Thymus (tissue), 11 donors: ENCODE measurements at regions not wholly inside any gene's neighbourhood (a gene's known extent, or its start where the extent isn't known, plus 50 kb on each side); places are given as distances from the start of the nearest gene placed in this dataset.
A peak's percentile ranks its signal among the peaks of the same experiment; 100 is the strongest.

ENCODE experiments used
- DNase-seq, 9 donors: peaks; one replicate each; pipeline ENCODE4 v3.0.0-alpha.2; 2013; ENCODE audit warnings: low spot score in 9 of 9, low read depth in 6 of 9, missing footprints in 1 of 9
- H3K27ac ChIP-seq, 2 donors: one replicate each; pipeline ENCODE4 v1.5.1; 2013; ENCODE audit warnings: control low read depth in 1 of 2, low read depth in 1 of 2, low read length in 1 of 2, mild to moderate bottlenecking in 1 of 2, moderate library complexity in 1 of 2
- H3K27me3 ChIP-seq, 2 donors: one replicate each; pipeline ENCODE4 v1.5.1; 2013; ENCODE audit warnings: low read length in 1 of 2; ENCODE audit not compliant: control insufficient read depth in 2 of 2, insufficient read depth in 1 of 2
- H3K36me3 ChIP-seq, 2 donors: one replicate each; pipeline ENCODE4 v1.5.1; 2013; ENCODE audit warnings: low read length in 1 of 2, mild to moderate bottlenecking in 1 of 2, moderate library complexity in 1 of 2; ENCODE audit not compliant: control insufficient read depth in 2 of 2, insufficient read depth in 2 of 2
- H3K4me1 ChIP-seq, 2 donors: one replicate each; pipeline ENCODE4 v1.5.1; 2013; ENCODE audit warnings: low read length in 2 of 2; ENCODE audit not compliant: control insufficient read depth in 2 of 2, insufficient read depth in 2 of 2
- H3K4me3 ChIP-seq, 2 donors: one replicate each; pipeline ENCODE4 v1.5.1; 2013; ENCODE audit warnings: low read length in 2 of 2, control low read depth in 1 of 2, mild to moderate bottlenecking in 1 of 2
- H3K9me3 ChIP-seq, 2 donors: one replicate each; pipeline ENCODE4 v1.5.1; 2013; ENCODE audit warnings: low read length in 1 of 2, mild to moderate bottlenecking in 1 of 2; ENCODE audit not compliant: control insufficient read depth in 2 of 2, insufficient read depth in 1 of 2
- WGBS: extraction: QIAGEN DNeasy Blood & Tissue Kit; methylation state at CpG from one replicate; pipeline ENCODE4 v1.1.7; 2013; 5-methylcytosine and 5-hydroxymethylcytosine counted together
- donor health status: healthy.

DNA sequence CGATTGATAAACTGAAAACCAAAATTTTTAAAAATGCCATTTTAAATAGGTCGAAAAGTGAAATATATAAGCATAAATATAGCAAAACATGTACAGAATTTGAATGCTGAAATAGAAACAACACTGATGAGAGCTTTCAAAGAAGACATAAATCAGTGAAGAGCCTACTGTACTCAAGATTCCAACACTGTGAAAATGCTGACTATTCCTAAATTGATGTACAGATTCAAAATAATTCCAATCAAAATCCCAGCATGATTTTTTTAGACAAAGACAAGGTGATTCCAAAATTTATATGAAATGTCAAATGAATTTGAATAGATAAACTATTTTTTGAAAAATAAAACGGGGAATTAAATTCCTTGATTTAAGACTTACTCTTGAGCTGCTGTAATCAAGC is 1010.4 kb downstream of the TBC1D22A start:
- Histone ChIP-seq H3K27ac (no peak overlapping the region), H3K4me1 (no peaks in the 10 kb centered on the region), H3K27me3 (peaks cover 0 to 6% of the 10 kb centered on the region in 2 donors), H3K9me3 (no peaks in the 10 kb centered on the region), H3K4me3 (no peak overlapping the region), H3K36me3 (no peaks in the 10 kb centered on the region)
- WGBS: 95% methylated on average over 3 of the region's 3 CpGs
- DNase-seq: no peak

DNA sequence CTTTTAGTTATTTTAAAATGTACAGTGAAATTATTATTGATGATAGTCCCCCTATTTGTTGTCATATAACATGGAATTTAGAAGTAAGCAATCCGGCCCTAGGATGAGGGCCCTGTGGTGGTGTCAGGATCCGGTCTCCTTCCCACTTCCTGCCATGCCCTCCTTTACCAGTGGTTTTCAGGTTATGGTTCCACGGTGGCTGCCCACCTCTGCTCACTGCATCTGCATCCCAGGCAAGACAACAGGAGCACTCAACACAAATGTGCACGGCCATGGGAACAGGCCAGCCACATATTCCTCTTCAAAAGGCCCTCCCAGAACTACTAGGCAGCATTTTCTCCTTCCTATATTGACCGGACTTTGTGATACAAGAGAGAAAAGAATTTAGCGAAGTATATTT is 1007.2 kb downstream of the TBC1D22A start:
- 92% methylated on average over 6 of the region's 6 CpGs for WGBS
- Histone ChIP-seq H3K9me3 (no peaks in the 10 kb centered on the region), H3K4me3 (no peak overlapping the region), H3K4me1 (no peaks in the 10 kb centered on the region), H3K36me3 (no peaks in the 10 kb centered on the region), H3K27ac (no peak overlapping the region), H3K27me3 (peaks cover 0 to 5% of the 10 kb centered on the region in 2 donors)
- DNase-seq: no peak

DNA sequence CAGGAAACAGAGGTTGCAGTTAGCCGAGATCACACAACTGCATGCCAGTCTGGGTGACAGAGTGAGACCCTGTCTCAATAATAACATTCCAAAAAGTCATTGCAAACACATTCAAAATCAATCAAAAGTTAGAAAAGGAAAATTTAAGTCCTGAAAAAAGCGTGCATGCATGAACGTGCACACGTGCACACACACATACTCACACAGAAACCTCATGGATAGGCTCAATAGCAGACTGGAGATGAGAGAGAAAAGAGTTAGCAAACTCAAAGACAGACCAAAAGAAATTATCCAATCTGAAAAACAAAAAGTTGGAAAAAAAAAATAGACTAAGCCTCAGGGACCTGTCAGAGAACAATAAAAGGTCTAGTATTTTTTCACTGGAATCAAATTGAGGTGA is 1005.6 kb downstream of the TBC1D22A start:
- no peaks in the 10 kb centered on the region for H3K27me3 ChIP-seq
- no peaks in the 10 kb centered on the region for H3K36me3 ChIP-seq
- no peak overlapping the region for H3K27ac ChIP-seq
- WGBS: 94% methylated on average over 4 of the region's 4 CpGs
- DNase-seq: no peak
- H3K4me1 ChIP-seq: no peaks in the 10 kb centered on the region
- H3K9me3 ChIP-seq: no peaks in the 10 kb centered on the region
- no peak overlapping the region for H3K4me3 ChIP-seq

DNA sequence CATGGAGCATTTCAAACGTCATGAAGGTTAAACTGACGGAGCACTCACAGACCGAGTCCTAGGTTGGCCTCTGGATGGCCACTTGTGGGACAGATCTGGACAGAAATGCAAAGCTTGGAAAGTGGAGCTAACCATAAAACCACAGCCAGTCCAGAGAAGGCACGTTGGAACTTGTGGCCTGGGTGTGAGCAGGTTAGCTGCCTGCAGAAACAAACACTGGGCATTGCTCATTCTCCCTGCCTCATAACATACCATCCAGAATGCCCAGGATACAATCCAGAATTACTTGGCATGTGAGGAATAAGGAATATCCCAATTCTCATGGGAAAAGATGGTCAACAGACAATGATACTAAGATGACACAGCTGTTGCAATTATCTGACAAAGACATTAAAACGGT is 1005.0 kb downstream of the TBC1D22A start:
- Histone ChIP-seq H3K4me1 (no peaks in the 10 kb centered on the region), H3K27me3 (no peaks in the 10 kb centered on the region), H3K27ac (no peak overlapping the region), H3K9me3 (no peaks in the 10 kb centered on the region), H3K4me3 (no peak overlapping the region), H3K36me3 (no peaks in the 10 kb centered on the region)
- no peak for DNase-seq
- WGBS: 89% methylated on average over 5 of the region's 5 CpGs

DNA sequence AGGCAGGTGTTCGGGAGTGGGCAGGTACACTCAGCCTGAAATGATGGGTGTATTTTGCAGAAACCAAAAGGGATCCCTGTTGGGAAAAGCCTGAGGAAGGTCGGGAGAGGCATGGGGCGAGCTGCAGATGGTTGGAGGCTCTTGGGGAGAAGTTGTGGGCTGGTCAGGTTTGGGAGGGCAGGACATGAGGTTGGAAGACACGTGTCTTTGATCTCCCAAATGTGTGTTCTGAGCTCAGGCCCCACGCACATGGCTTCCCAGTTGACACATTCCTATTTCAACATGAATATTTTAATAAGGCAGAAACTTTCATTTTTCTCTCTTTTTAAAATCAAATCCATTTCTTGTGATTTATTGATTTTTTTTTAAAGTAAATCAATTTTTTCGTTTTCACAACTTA is 1003.3 kb downstream of the TBC1D22A start:
- DNase-seq: no peak
- Histone ChIP-seq H3K36me3 (no peaks in the 10 kb centered on the region), H3K27ac (no peak overlapping the region), H3K9me3 (no peaks in the 10 kb centered on the region), H3K27me3 (no peaks in the 10 kb centered on the region), H3K4me3 (no peak overlapping the region), H3K4me1 (no peaks in the 10 kb centered on the region)
- 81% methylated on average over 6 of the region's 6 CpGs for WGBS

DNA sequence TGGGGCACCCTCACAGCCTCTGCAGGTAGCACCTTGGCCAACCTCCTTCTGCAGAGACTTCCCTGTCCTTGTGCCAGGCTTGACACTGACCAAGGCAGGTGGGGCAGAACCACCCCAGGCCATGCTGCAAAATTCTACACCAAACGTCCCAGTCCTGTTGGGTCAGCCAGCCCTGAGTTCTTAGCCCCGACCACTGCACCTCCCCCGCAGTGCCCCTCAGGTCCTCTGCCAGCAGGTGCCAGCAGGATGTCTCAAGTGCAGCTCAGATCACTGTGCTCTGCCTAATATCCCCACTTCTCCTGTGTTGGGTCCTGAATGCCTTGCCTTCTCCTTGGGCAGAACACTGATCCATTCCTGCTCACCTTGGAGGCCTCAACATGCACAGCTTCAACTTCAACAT is 999.7 kb downstream of the TBC1D22A start:
- no peak for DNase-seq
- Histone ChIP-seq H3K36me3 (no peaks in the 10 kb centered on the region), H3K27me3 (no peaks in the 10 kb centered on the region), H3K27ac (no peak overlapping the region), H3K4me1 (no peaks in the 10 kb centered on the region), H3K9me3 (peaks cover 0 to 6% of the 10 kb centered on the region in 2 donors), H3K4me3 (no peak overlapping the region)
- WGBS: 93% methylated on average over 3 of the region's 3 CpGs

DNA sequence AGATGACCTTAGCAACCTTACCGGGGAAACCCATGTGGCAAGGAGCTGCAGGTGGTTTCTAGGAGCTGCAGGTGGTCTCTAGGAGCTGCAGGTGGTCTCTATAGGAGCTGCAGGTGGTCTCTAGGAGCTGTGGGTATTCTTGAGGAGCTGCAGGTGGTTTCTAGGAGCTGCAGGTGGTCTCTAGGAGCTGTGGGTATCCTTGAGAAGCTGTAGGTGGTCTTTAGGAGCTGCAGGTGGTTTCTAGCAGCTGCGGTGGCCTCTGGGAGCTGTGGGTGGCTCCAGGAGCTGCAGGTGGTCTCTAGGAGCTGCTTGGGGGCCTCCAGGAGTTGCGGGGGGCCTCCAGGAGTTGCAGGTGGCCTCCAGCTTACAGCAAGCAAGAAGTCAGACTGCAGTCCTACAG is 997.5 kb downstream of the TBC1D22A start:
- no peak overlapping the region for H3K27ac ChIP-seq
- no peaks in the 10 kb centered on the region for H3K36me3 ChIP-seq
- no peak for DNase-seq
- WGBS: 88% methylated on average over 3 of the region's 3 CpGs
- H3K4me1 ChIP-seq: no peaks in the 10 kb centered on the region
- H3K27me3 ChIP-seq: no peaks in the 10 kb centered on the region
- H3K9me3 ChIP-seq: peaks cover 0 to 6% of the 10 kb centered on the region in 2 donors
- H3K4me3 ChIP-seq: no peak overlapping the region

DNA sequence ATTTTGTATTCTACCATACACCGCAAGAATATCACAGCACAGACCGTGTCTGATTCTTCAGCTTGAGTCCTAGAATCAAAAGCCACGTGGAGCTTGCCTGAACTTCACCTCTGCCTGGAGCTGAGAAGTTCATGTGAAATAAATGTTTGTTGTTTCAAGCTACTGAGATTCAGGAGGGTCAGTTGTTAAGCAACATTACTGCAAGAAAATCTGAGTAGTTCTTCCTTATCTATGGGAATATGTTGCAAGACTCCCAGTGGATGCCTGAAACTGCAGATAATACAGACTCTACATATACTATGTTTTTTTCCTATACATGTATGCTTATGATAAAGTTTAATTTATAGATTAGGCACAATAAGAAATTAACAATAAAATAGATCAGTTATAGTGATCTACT is 995.3 kb downstream of the TBC1D22A start:
- no peak overlapping the region for H3K27ac ChIP-seq
- no peaks in the 10 kb centered on the region for H3K27me3 ChIP-seq
- no peak for DNase-seq
- no peak overlapping the region for H3K4me3 ChIP-seq
- no peaks in the 10 kb centered on the region for H3K4me1 ChIP-seq
- H3K9me3 ChIP-seq: peaks cover 0 to 6% of the 10 kb centered on the region in 2 donors
- 87% methylated on average over 3 of the region's 3 CpGs for WGBS
- no peaks in the 10 kb centered on the region for H3K36me3 ChIP-seq

DNA sequence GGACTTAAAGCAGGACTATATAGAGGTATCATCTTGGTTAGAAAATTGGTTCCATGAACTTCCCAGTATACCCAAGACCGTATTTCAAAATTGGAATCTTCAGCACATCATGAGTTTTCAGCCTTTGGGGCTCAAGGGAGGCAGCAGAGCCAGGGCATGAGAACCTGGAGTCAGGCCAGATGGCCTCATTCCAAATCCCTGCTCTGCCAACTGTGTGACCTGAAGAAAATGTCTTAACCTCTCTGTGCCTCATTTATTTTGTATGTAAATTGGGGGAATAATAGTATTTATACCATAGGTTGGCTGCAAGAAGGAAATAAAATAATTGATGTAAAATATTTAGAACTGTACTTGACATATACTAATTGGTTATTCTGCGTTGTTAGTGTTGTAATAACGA is 987.6 kb downstream of the TBC1D22A start:
- Histone ChIP-seq H3K4me1 (no peaks in the 10 kb centered on the region), H3K9me3 (no peaks in the 10 kb centered on the region), H3K4me3 (no peak overlapping the region), H3K27me3 (peaks cover 0 to 2% of the 10 kb centered on the region in 2 donors), H3K36me3 (no peaks in the 10 kb centered on the region), H3K27ac (no peak overlapping the region)
- DNase-seq: no peak
- WGBS: 94% methylated on average over 3 of the region's 3 CpGs

DNA sequence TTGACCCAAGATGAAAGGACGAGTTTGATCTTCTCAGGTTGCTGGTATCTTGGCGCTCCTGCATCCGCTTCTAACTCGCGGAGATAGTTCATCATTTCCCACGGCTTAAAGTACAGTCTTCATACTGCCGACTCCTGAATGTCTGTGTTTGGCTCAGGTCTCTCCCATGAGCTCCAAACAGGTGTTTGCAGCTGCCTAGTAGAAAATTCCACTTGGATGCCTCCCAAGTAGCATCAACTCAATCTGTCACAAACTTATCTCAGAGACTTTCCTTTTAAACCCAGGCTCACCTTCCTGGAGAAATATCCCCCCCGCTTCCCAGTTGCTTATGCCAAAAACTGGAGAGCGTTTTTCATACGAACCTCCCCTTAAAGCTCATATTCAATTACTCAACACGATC is 986.5 kb downstream of the TBC1D22A start:
- Histone ChIP-seq H3K27ac (no peak overlapping the region), H3K9me3 (no peaks in the 10 kb centered on the region), H3K4me1 (no peaks in the 10 kb centered on the region), H3K27me3 (peaks cover 0 to 2% of the 10 kb centered on the region in 2 donors), H3K4me3 (no peak overlapping the region), H3K36me3 (no peaks in the 10 kb centered on the region)
- 83% methylated on average over 11 of the region's 11 CpGs for WGBS
- DNase-seq: peak in 1 of 9 donors; percentile 5
